H1 (cell line): ENCODE measurements at regions not wholly inside any gene's neighbourhood (a gene's known extent, or its start where the extent isn't known, plus 50 kb on each side); places are given as distances from the start of the nearest gene placed in this dataset.

ENCODE experiments used
- CTCF ChIA-PET: fragments of 300-600 bp; sonication (Branson Sonifier 250); formaldehyde crosslinking; loops from one replicate; lab custom pipeline; 2021; ENCODE audit not compliant: partially characterized antibody; lab: Charles Lee
- POLR2A ChIA-PET: fragments of 300-600 bp; sonication (Branson Sonifier 250); formaldehyde crosslinking; loops from one replicate; lab custom pipeline; 2021; ENCODE audit warnings: inconsistent platforms; ENCODE audit not compliant: partially characterized antibody; lab: Charles Lee
- DNase-seq, 2 experiments: peaks; one replicate each; pipeline versions ENCODE4 v3.0.0 to v3.0.0-alpha.2; 2010 to 2022; ENCODE audit warnings: low spot score in 2 of 2, low read depth in 1 of 2, mixed read lengths in 1 of 2
- FAIRE-seq: peaks from 2 replicates; lab custom pipeline; 2011; peaks lifted over from hg19 to GRCh38; lab: Jason Lieb, UNC
- H2AFZ ChIP-seq: 2 replicates; pipeline ENCODE4 v1.8.1; 2012; ENCODE audit warnings: low read length, inconsistent platforms
- H2AK5ac ChIP-seq: 2 replicates; pipeline ENCODE4 v1.6.1; 2013; ENCODE audit warnings: low read depth, low read length
- H2BK120ac ChIP-seq: replicated peaks from 2 replicates; pipeline ENCODE3; 2013; ENCODE audit warnings: low read depth, low read length, inconsistent platforms
- H2BK12ac ChIP-seq: 2 replicates; pipeline ENCODE4 v1.6.1; 2013; ENCODE audit warnings: low read depth, low read length
- H2BK15ac ChIP-seq: 2 replicates; pipeline ENCODE4 v1.6.1; 2013; ENCODE audit warnings: low read length
- H2BK20ac ChIP-seq: 2 replicates; pipeline ENCODE4 v1.6.1; 2013; ENCODE audit warnings: low read length
- H2BK5ac ChIP-seq: 2 replicates; pipeline ENCODE4 v1.6.1; 2013; ENCODE audit warnings: low read depth, low read length
- H3K14ac ChIP-seq: 2 replicates; pipeline ENCODE4 v1.6.1; 2013; ENCODE audit warnings: inconsistent platforms; ENCODE audit not compliant: insufficient read length
- H3K18ac ChIP-seq: 2 replicates; pipeline ENCODE4 v1.6.1; 2013; ENCODE audit warnings: low read length; ENCODE audit errors: extremely low read depth
- H3K23ac ChIP-seq: 2 replicates; pipeline ENCODE4 v1.6.1; 2013; ENCODE audit warnings: inconsistent platforms; ENCODE audit not compliant: insufficient read length
- H3K23me2 ChIP-seq: 2 replicates; pipeline ENCODE4 v1.6.1; 2013; ENCODE audit warnings: low read depth, low read length
- H3K27ac ChIP-seq: 2 replicates; pipeline ENCODE4 v1.6.1; 2011; ENCODE audit warnings: low read depth, low read length, inconsistent platforms
- H3K27me3 ChIP-seq, 4 experiments: replicated peaks in 1 of 4; 1 replicate in 1 of 4; 2 replicates in 3 of 4; pipeline versions ENCODE4 v1.6.1 to v1.8.1; 2011 to 2013; ENCODE audit warnings: low read length in 3 of 4, mild to moderate bottlenecking in 3 of 4, inconsistent platforms in 2 of 4, mixed read lengths in 2 of 4, moderate library complexity in 1 of 4; ENCODE audit not compliant: control insufficient read depth in 3 of 4, insufficient read depth in 3 of 4; ENCODE audit errors: extremely low read depth in 1 of 4
- H3K36me3 ChIP-seq, 4 experiments: 2 replicates each; pipeline versions ENCODE4 v1.6.1 to v1.8.1; 2011 to 2013; ENCODE audit warnings: mild to moderate bottlenecking in 4 of 4, low read length in 3 of 4, moderate library complexity in 2 of 4, control low read depth in 1 of 4, inconsistent platforms in 1 of 4; ENCODE audit not compliant: insufficient read depth in 4 of 4, control insufficient read depth in 2 of 4
- H3K4ac ChIP-seq: replicated peaks from 2 replicates; pipeline ENCODE3; 2013; ENCODE audit warnings: low read length, low read depth, mixed read lengths, inconsistent platforms; ENCODE audit not compliant: insufficient read length
- H3K4me1 ChIP-seq, 4 experiments: replicated peaks in 1 of 4; 1 replicate in 1 of 4; 2 replicates in 3 of 4; pipeline versions ENCODE4 v1.6.1 to v1.8.1; 2011 to 2013; ENCODE audit warnings: low read length in 3 of 4, inconsistent platforms in 2 of 4, mixed read lengths in 1 of 4; ENCODE audit not compliant: insufficient read depth in 4 of 4, control insufficient read depth in 3 of 4
- H3K4me2 ChIP-seq, 2 experiments: 2 replicates each; pipeline versions ENCODE4 v1.6.1 to v1.8.1; 2011 to 2013; ENCODE audit warnings: low read depth in 2 of 2, low read length in 2 of 2, control low read depth in 1 of 2, inconsistent platforms in 1 of 2, mild to moderate bottlenecking in 1 of 2; ENCODE audit not compliant: insufficient read depth in 1 of 2
- H3K4me3 ChIP-seq, 4 experiments: fragments of 200-600, 300-600 bp in 1 of 4; sonication (generic), shearing (Covaris generic), sonication (Bioruptor Twin) in 1 of 4; 2 replicates each; pipeline versions ENCODE4 v1.5.1 to v1.8.1; 2011 to 2016; ENCODE audit warnings: low read length in 4 of 4, low read depth in 3 of 4, control low read depth in 2 of 4, inconsistent platforms in 2 of 4, mild to moderate bottlenecking in 2 of 4, mixed read lengths in 1 of 4, moderate library complexity in 1 of 4; ENCODE audit not compliant: insufficient read depth in 2 of 4; ENCODE audit errors: extremely low read depth in 1 of 4
- H3K56ac ChIP-seq: replicated peaks from 2 replicates; pipeline ENCODE3; 2013; ENCODE audit warnings: low read depth, mild to moderate bottlenecking, mixed read lengths, low read length, inconsistent platforms; ENCODE audit not compliant: insufficient read length
- H3K79me1 ChIP-seq: 2 replicates; pipeline ENCODE4 v1.6.1; 2013; ENCODE audit warnings: low read depth, low read length, control low read depth
- H3K79me2 ChIP-seq, 2 experiments: 2 replicates each; pipeline versions ENCODE4 v1.6.1 to v1.8.1; 2012 to 2013; ENCODE audit warnings: low read length in 2 of 2, mild to moderate bottlenecking in 2 of 2, inconsistent platforms in 1 of 2; ENCODE audit not compliant: insufficient read depth in 2 of 2, control insufficient read depth in 1 of 2
- H3K9ac ChIP-seq, 4 experiments: replicated peaks in 1 of 4; 1 replicate in 1 of 4; 2 replicates in 3 of 4; pipeline versions ENCODE4 v1.6.1 to v1.8.1; 2011 to 2013; ENCODE audit warnings: low read depth in 3 of 4, low read length in 3 of 4, control low read depth in 2 of 4, mild to moderate bottlenecking in 2 of 4, moderate library complexity in 2 of 4, inconsistent platforms in 1 of 4; ENCODE audit errors: extremely low read depth in 1 of 4
- H3K9me3 ChIP-seq, 2 experiments: 2 replicates each; pipeline versions ENCODE4 v1.6.1 to v1.8.1; 2012 to 2013; ENCODE audit warnings: mild to moderate bottlenecking in 2 of 2, moderate library complexity in 2 of 2, control low read depth in 1 of 2, inconsistent platforms in 1 of 2, low read depth in 1 of 2, low read length in 1 of 2, mixed read lengths in 1 of 2; ENCODE audit not compliant: insufficient read depth in 2 of 2
- H4K20me1 ChIP-seq, 2 experiments: replicated peaks in 1 of 2; 2 replicates each; pipeline versions ENCODE3 to v1.8.1; 2011 to 2013; ENCODE audit warnings: inconsistent platforms in 2 of 2, low read length in 2 of 2, mild to moderate bottlenecking in 1 of 2; ENCODE audit not compliant: insufficient read depth in 2 of 2, control insufficient read depth in 1 of 2
- H4K5ac ChIP-seq: 2 replicates; pipeline ENCODE4 v1.6.1; 2013; ENCODE audit warnings: low read length, low read depth, mixed read lengths, inconsistent platforms; ENCODE audit not compliant: insufficient read length
- H4K8ac ChIP-seq: 2 replicates; pipeline ENCODE4 v1.8.0; 2013; ENCODE audit warnings: mild to moderate bottlenecking, moderate library complexity, low read length, inconsistent platforms; ENCODE audit not compliant: insufficient read depth; ENCODE audit errors: extremely low read depth
- H4K91ac ChIP-seq: replicated peaks from 2 replicates; pipeline ENCODE3; 2013; ENCODE audit warnings: low read length, mixed read lengths, inconsistent platforms; ENCODE audit not compliant: insufficient read length
- ASH2L ChIP-seq: fragments of 200-600, 300-600 bp; sonication (generic); IDR thresholded peaks from one replicate; pipeline ENCODE4 v1.7.1; 2017; ENCODE audit warnings: low read length
- ATF3 ChIP-seq: IDR thresholded peaks from 2 replicates; pipeline ENCODE4 v1.6.1; 2011; ENCODE audit warnings: low read depth, mild to moderate bottlenecking, low read length; ENCODE audit not compliant: insufficient read depth
- BCL11A ChIP-seq, 2 experiments: IDR thresholded peaks; one replicate each; pipeline ENCODE4 v1.6.1; 2011; ENCODE audit warnings: low read depth in 2 of 2, low read length in 2 of 2, mild to moderate bottlenecking in 2 of 2
- BRCA1 ChIP-seq: IDR thresholded peaks from 2 replicates; pipeline ENCODE4 v1.6.1; 2012; ENCODE audit warnings: low read depth, low read length, improper control_type of control experiment
- CTBP2 ChIP-seq: IDR thresholded peaks from 2 replicates; pipeline ENCODE4 v1.7.0; 2011; ENCODE audit warnings: borderline replicate concordance, mild to moderate bottlenecking, moderate library complexity, mixed read lengths, low read length; ENCODE audit not compliant: insufficient read depth, insufficient read length
- GTF2F1 ChIP-seq: IDR thresholded peaks from 2 replicates; pipeline ENCODE4 v1.6.1; 2012; ENCODE audit warnings: low read depth, low read length, improper control_type of control experiment, borderline replicate concordance
- JUN ChIP-seq: IDR thresholded peaks from 2 replicates; pipeline ENCODE4 v1.6.1; 2011; ENCODE audit warnings: low read depth, mild to moderate bottlenecking, improper control_type of control experiment, low read length
- KDM4A ChIP-seq: IDR thresholded peaks from one replicate; pipeline ENCODE4 v1.7.1; 2012; ENCODE audit warnings: low read depth, mild to moderate bottlenecking, moderate library complexity, low read length, inconsistent platforms; ENCODE audit not compliant: severe bottlenecking
- NANOG ChIP-seq: IDR thresholded peaks from 2 replicates; pipeline ENCODE4 v1.6.1; 2011; ENCODE audit warnings: low read length, low read depth, mild to moderate bottlenecking, inconsistent platforms; ENCODE audit not compliant: insufficient read depth, poor library complexity, severe bottlenecking
- SIRT6 ChIP-seq: IDR thresholded peaks from one replicate; pipeline ENCODE4 v1.7.1; 2012; ENCODE audit warnings: low read length, inconsistent platforms
- SP1 ChIP-seq: IDR thresholded peaks from 2 replicates; pipeline ENCODE4 v1.6.1; 2011; ENCODE audit warnings: low read depth, low read length
- TAF1 ChIP-seq: IDR thresholded peaks from 2 replicates; pipeline ENCODE4 v1.6.1; 2011; ENCODE audit warnings: mild to moderate bottlenecking, low read depth, low read length
- TCF12 ChIP-seq: IDR thresholded peaks from 2 replicates; pipeline ENCODE4 v1.6.1; 2011; ENCODE audit warnings: low read depth, mild to moderate bottlenecking, low read length
- ZNF274 ChIP-seq: IDR thresholded peaks from 2 replicates; pipeline ENCODE4 v1.7.0; 2012; ENCODE audit warnings: low read length, borderline replicate concordance; ENCODE audit errors: extremely low read depth
- WGBS, 2 experiments: shearing (Covaris generic) in 1 of 2; methylation state at CpG; one replicate each; pipeline versions ENCODE4 v1.1.6 to v1.1.7; 2013 to 2015; ENCODE audit warnings: low lambda C conversion rate in 2 of 2, mixed read lengths in 2 of 2, inconsistent platforms in 1 of 2, low coverage in 1 of 2, missing lambda C conversion rate in 1 of 2; ENCODE audit not compliant: insufficient replicate concordance in 2 of 2, insufficient coverage in 1 of 2, insufficient read length in 1 of 2; ENCODE audit errors: extremely low coverage in 1 of 2, missing lambda C conversion rate in 1 of 2; 5-methylcytosine and 5-hydroxymethylcytosine counted together

- Histone ChIP-seq H2AK5ac (no peak overlapping the region), H3K9me3 (no peaks in the 10 kb centered on the region), H4K20me1 (no peaks in the 10 kb centered on the region), H3K23me2 (no peaks in the 10 kb centered on the region), H3K4me1 (no peaks in the 10 kb centered on the region), H2BK15ac (no peak overlapping the region), H3K14ac (no peak overlapping the region), H2AFZ (no peak overlapping the region), H3K27ac (no peak overlapping the region), H4K8ac (no peak overlapping the region), H3K9ac (no peak overlapping the region), H3K4me3 (no peak overlapping the region), H2BK20ac (no peak overlapping the region), H3K56ac (no peak overlapping the region), H2BK5ac (no peak overlapping the region), H3K79me1 (no peaks in the 10 kb centered on the region), H3K4me2 (no peak overlapping the region), H2BK12ac (no peak overlapping the region), H3K79me2 (no peaks in the 10 kb centered on the region), H4K5ac (no peak overlapping the region), H4K91ac (no peak overlapping the region)
- POLR2A ChIA-PET = no interaction called here
- no peak for DNase-seq
- CTCF ChIA-PET = no interaction called here
- FAIRE-seq = no peak
- no peak for TF ChIP-seq TAF1
- no peak for TF ChIP-seq CTBP2
- no peak for TF ChIP-seq ATF3
- no peak for TF ChIP-seq JUN
- no peak for TF ChIP-seq TCF12
- TF ChIP-seq KDM4A = no peak
- no peak for TF ChIP-seq SP1
- no peak for TF ChIP-seq BRCA1
- TF ChIP-seq NANOG = no peak
- TF ChIP-seq SIRT6 = no peak
- TF ChIP-seq ZNF274 = no peak
- no peak for TF ChIP-seq GTF2F1
- TF ChIP-seq BCL11A (IDR thresholded peaks at IDR 0.05; ENCODE audit: low read depth in 2 of 2, low read length in 2 of 2) = no peak
- TF ChIP-seq ASH2L = no peak
- TF ChIP-seq, all 59 proteins: peak for 0
- Histone ChIP-seq H3K23ac (no peak overlapping the region), H3K36me3 (no peaks in the 10 kb centered on the region; a peak in 1 of 8 replicates), H2BK120ac (no peak overlapping the region), H3K4ac (no peak overlapping the region), H3K27me3 (no peaks in the 10 kb centered on the region), H3K18ac (no peak overlapping the region)
- WGBS, 2 experiments = 91% methylated on average over 1 of the region's 1 CpG; no CpG with 5 or more reads in 1 of the 2 experiments
Measured at GRCh38 chr4:126144543-126145237, 829.9 kb downstream of the FAT4 start.
